Body of pancreas (tissue), 4 donors: ENCODE measurements at regions not wholly inside any gene's neighbourhood (a gene's known extent, or its start where the extent isn't known, plus 50 kb on each side); places are given as distances from the start of the nearest gene placed in this dataset.

Experiments
- ATAC-seq: fragments of 150-250 bp; one replicate; pipeline ENCODE4 v1.9.1; 2016
- DNase-seq, 4 donors: peaks; one replicate each; pipeline ENCODE4 v3.0.0-alpha.2; 2019
- H3K27ac ChIP-seq, 4 donors: fragments of 200-600 bp; sonication (generic); 1 replicate in 3 of 4; 2 replicates in 1 of 4; pipeline versions ENCODE4 v1.5.1 to v1.6.1; 2016 to 2019; ENCODE audit warnings: mild to moderate bottlenecking in 1 of 4, mixed read lengths in 1 of 4, moderate library complexity in 1 of 4
- H3K27me3 ChIP-seq, 2 donors: fragments of 200-600 bp; sonication (generic); one replicate each; pipeline ENCODE4 v1.6.0; 2016; ENCODE audit warnings: mild to moderate bottlenecking in 1 of 2
- H3K36me3 ChIP-seq, 2 donors: fragments of 200-600 bp; sonication (generic); replicated peaks in 1 of 2; 2 replicates each; pipeline ENCODE4 v1.5.1; 2016; ENCODE audit warnings: low read depth in 2 of 2; ENCODE audit not compliant: insufficient read depth in 1 of 2
- H3K4me1 ChIP-seq: fragments of 200-600 bp; sonication (generic); one replicate; pipeline ENCODE4 v1.6.0; 2016
- H3K4me3 ChIP-seq, 2 donors: fragments of 200-600 bp; sonication (generic); 1 replicate in 1 of 2; 2 replicates in 1 of 2; pipeline ENCODE4 v1.5.1; 2016 to 2019
- H3K9me3 ChIP-seq, 3 donors: fragments of 200-600 bp; sonication (generic); 1 replicate in 2 of 3; 2 replicates in 1 of 3; pipeline ENCODE4 v1.5.1; 2016
- POLR2A ChIP-seq, 3 donors: fragments of 450-650 bp; IDR thresholded peaks; one replicate each; pipeline ENCODE4 v1.6.1; 2016; ENCODE audit warnings: antibody characterized with exemption in 3 of 3, mild to moderate bottlenecking in 2 of 3
- WGBS, 2 donors: methylation state at CpG; one replicate each; pipeline ENCODE4 v1.1.5; 2017; 5-methylcytosine and 5-hydroxymethylcytosine counted together
- intact Hi-C: fragments of 100-400 bp; cut with DNase I; formaldehyde crosslinking; loops from one replicate; pipeline ENCODE4 v1.15.1; 2023
- TF ChIP-seq, protein P1 (sequence below), 7 experiments: fragments of 450-650 bp in 4 of 7; fragments of 200-600 bp in 3 of 7; sonication (generic) in 3 of 7; IDR thresholded peaks; one replicate each; pipeline ENCODE4 v1.5.1; 2016 to 2019; ENCODE audit warnings: antibody characterized with exemption in 7 of 7

DNA sequence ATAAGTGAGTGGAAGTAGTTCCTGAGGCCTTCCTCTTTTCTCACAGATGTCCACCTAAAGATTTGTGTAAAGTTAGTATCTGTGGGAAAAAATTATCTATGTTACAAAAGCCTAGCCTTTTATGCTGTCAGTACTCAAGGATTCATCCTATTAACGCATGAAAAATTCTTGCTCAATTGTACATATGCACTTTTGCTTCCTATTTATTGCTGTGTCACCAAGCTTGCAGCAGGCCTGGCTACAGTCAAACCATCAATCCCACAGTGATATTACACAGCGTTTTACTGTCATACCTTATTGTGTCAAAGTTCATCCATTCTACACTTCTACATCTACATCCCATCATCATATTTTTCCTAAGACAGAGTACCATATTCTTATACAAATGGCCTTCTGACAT, 151.1 kb upstream of the PLN start:
- H3K4me3 ChIP-seq = no peak overlapping the region
- no peaks in the 10 kb centered on the region for H3K36me3 ChIP-seq
- no peak for TF ChIP-seq POLR2A (IDR thresholded peaks at IDR 0.05)
- TF ChIP-seq, protein P1, sequence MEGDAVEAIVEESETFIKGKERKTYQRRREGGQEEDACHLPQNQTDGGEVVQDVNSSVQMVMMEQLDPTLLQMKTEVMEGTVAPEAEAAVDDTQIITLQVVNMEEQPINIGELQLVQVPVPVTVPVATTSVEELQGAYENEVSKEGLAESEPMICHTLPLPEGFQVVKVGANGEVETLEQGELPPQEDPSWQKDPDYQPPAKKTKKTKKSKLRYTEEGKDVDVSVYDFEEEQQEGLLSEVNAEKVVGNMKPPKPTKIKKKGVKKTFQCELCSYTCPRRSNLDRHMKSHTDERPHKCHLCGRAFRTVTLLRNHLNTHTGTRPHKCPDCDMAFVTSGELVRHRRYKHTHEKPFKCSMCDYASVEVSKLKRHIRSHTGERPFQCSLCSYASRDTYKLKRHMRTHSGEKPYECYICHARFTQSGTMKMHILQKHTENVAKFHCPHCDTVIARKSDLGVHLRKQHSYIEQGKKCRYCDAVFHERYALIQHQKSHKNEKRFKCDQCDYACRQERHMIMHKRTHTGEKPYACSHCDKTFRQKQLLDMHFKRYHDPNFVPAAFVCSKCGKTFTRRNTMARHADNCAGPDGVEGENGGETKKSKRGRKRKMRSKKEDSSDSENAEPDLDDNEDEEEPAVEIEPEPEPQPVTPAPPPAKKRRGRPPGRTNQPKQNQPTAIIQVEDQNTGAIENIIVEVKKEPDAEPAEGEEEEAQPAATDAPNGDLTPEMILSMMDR (IDR thresholded peaks at IDR 0.05) = no peak
- no peak for ATAC-seq
- H3K27me3 ChIP-seq = no peaks in the 10 kb centered on the region
- no peak overlapping the region for H3K27ac ChIP-seq
- no peak for DNase-seq
- 80 to 83% methylated on average over 2 of the region's 2 CpGs for WGBS, 2 donors
- no peaks in the 10 kb centered on the region for H3K4me1 ChIP-seq
- intact Hi-C loops = no loop called here
- H3K9me3 ChIP-seq = no peaks in the 10 kb centered on the region

DNA sequence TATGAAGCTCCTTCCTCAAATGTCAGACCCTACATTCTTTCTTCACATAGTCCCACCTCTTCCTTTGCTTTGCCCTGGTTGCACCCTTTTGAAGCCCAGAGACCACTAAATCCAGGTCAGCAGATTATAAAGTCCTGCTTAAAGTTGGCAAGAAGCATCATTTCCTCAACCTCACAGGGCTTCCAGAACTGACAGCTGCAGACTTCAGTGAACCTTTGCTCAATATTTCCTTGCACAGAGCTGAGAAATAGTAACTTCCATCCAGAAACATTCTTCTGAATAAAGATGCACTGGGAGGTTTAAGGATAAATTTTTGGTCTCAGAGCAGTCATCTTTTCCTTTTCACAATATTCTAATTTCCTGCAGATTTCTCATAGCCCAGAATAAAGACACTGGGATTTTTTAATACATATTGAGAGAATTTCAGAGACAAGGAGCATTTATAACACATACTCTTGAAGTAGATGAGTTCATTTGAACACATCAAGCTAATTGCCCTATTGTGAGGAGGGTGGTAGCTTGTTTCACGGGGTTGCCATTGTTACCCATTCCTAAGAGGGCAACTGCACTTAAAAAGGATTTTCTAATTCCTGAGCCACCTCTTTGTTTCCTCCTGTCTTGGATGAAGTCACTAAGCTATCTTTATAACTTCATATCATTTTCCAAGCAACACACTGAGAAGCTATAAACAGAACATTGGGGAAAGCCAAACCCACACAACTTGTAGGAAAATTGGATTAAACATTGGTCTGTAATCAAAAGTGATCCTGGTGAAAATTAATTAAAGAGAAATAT, 150.2 kb upstream of the PLN start:
- Histone ChIP-seq H3K4me3 (no peak overlapping the region), H3K36me3 (no peaks in the 10 kb centered on the region), H3K4me1 (no peaks in the 10 kb centered on the region), H3K27ac (no peak overlapping the region), H3K9me3 (no peaks in the 10 kb centered on the region), H3K27me3 (no peaks in the 10 kb centered on the region)
- ATAC-seq = no peak
- WGBS, 2 donors = 50 to 65% methylated on average over 1 of the region's 1 CpG
- intact Hi-C loops = no loop called here
- no peak for DNase-seq
- TF ChIP-seq, protein P1 (IDR thresholded peaks at IDR 0.05) = no peak
- no peak for TF ChIP-seq POLR2A (IDR thresholded peaks at IDR 0.05)

DNA sequence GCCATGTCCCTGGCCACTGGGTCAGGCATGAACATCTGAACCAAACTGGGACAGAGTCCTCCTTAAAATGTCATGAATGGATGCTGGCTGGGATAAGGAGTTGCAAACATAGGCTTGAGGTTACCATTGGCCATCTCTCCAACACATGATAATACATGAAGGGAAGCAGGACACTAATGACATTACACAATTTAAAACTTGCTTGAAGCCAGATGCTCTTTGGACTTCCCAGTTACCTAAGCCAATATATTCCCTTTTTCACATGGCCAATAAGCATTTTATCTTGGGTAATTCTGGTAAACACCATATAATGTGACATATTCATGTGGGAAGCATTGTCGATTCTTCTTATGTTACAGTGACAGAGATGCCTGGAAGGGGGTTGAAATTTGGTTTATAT, 148.0 kb upstream of the PLN start:
- ATAC-seq (no peak), DNase-seq (no peak)
- Histone ChIP-seq H3K36me3 (no peaks in the 10 kb centered on the region), H3K4me3 (no peak overlapping the region), H3K27me3 (no peaks in the 10 kb centered on the region), H3K4me1 (no peaks in the 10 kb centered on the region), H3K27ac (no peak overlapping the region), H3K9me3 (no peaks in the 10 kb centered on the region)
- WGBS, 2 donors = 92 to 95% methylated on average over 1 of the region's 1 CpG
- intact Hi-C loops = no loop called here
- TF ChIP-seq, protein P1 (IDR thresholded peaks at IDR 0.05) = no peak
- no peak for TF ChIP-seq POLR2A (IDR thresholded peaks at IDR 0.05)

- intact Hi-C loops = no loop called here
- TF ChIP-seq POLR2A (IDR thresholded peaks at IDR 0.05) = no peak
- TF ChIP-seq, protein P1 (IDR thresholded peaks at IDR 0.05) = no peak
- H3K27ac ChIP-seq = no peak overlapping the region
- H3K36me3 ChIP-seq = no peaks in the 10 kb centered on the region
- H3K4me1 ChIP-seq = no peaks in the 10 kb centered on the region
- DNase-seq (no peak), ATAC-seq (no peak)
- H3K4me3 ChIP-seq = no peak overlapping the region
- no peaks in the 10 kb centered on the region for H3K9me3 ChIP-seq
- H3K27me3 ChIP-seq = no peaks in the 10 kb centered on the region
- WGBS, 2 donors = 24 to 42% methylated on average over 2 of the region's 2 CpGs
Measured at GRCh38 chr6:118400582-118400981, 147.5 kb upstream of the PLN start.
